Caki2 (cell line): ENCODE measurements at regions not wholly inside any gene's neighbourhood (a gene's known extent, or its start where the extent isn't known, plus 50 kb on each side); places are given as distances from the start of the nearest gene placed in this dataset.

Experiments used
- DNase-seq: peaks from one replicate; pipeline ENCODE4 v3.0.0-alpha.2; 2015; ENCODE audit warnings: low read depth
- in situ Hi-C: cut with HindIII; loops from 2 replicates; pipeline ENCODE4 v1.10.0; 2016; ENCODE audit warnings: low sequenced_read_pairs, low pct_unique_long_range_greater_than_20kb, mixed read lengths

DNA sequence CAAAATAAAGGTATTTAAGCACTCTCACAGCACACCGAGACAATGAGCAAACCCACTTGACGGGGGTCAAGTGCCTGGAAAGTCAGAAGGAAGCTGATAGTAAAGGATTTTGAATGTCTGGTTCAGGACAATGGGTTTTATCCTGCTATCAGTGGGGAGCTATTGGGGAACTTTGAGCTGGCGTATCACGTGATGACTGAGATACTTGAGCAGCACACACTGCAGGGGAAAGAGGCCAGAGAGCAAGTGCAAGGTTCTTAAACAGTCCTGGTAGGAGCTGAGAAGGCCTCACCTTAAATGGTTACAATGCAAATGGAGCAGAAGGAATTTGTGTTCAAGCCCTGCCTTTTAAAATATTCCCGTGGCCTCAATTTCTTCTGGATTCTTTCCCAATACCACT is 225.3 kb downstream of the LACC1 start:
- no peak for DNase-seq
- in situ Hi-C loops: no loop called here

DNA sequence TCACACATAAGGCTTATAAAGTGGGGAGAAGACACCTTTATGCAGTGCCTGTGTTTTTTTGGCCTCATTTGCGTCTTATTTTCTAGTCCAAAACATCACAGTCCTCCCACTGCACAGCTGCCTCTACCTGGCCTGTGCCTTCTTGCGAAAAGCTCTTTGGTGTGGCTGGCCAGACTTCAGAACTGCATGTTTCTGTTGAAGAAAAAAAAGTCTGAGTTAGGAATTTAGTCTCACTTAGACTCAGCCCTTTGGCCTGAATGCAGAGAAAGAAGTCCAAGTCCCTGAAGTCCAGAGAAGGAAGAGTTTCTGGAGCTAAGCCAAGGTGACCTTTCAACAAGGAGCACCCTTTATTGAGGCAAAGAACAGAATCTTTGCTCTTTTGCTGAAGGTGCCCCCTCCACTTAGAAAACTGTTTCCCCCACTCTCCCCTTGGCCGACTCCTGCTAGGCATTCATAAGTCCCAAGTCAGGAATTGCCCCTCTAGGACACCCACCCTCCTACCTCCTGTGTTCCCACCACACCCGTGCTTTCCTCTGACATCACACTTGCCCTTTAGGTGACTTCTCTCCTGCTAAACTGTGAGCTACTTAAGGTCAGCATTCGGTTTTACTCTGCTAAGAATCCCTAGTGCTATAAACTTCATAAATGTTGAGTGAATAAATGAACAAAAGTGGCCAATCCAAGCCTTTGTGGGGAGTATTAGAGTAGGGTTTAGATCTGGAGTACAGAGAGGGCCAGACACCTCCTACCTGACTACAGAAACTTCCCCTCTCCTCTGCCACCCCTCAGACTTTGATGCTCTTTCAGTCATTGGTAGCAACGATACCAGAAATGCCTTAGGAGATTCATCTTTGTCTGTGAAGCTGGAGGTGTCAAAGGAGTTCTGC is 226.8 kb downstream of the LACC1 start:
- in situ Hi-C loops: no loop called here

DNA sequence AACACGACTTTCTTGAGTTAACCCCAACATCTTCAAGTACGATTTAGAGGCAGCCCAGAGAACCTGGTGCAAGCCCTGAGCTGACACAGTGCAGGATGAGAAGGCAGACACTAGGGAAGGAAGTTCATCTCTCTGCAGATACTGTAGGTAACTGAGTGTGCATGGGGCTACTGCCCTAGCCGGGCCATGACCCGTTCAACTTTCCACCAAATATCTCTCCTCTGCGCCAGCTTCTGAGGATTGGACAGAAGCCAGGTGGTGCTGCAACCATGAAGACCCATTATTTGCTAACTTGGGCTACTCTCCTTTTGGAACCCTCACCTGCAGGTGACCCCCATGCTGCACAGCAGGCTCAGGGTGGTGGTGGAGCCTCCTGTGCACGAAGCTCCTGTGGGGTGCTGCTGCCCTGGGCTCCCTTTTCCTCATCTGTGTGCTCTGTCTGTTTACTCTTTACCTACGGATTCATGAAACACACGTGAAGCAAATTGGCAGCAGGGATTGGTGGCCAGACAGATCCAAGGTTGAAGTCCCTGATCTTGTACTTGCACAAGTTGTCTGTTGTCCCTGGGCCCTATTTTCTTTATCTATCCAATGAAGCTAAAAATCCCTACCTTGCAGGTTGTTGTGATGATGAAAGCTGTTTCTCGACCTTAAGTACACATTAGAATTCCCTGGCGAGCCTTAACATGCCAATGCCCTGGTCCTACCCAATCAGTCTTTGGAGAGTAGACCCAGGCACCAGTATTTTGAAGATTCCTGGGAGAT is 227.8 kb downstream of the LACC1 start:
- in situ Hi-C loops: no loop called here
- DNase-seq: no peak

More for the DNA sequence above, 226.8 kb downstream of the LACC1 start:
- DNase-seq: no peak

DNA sequence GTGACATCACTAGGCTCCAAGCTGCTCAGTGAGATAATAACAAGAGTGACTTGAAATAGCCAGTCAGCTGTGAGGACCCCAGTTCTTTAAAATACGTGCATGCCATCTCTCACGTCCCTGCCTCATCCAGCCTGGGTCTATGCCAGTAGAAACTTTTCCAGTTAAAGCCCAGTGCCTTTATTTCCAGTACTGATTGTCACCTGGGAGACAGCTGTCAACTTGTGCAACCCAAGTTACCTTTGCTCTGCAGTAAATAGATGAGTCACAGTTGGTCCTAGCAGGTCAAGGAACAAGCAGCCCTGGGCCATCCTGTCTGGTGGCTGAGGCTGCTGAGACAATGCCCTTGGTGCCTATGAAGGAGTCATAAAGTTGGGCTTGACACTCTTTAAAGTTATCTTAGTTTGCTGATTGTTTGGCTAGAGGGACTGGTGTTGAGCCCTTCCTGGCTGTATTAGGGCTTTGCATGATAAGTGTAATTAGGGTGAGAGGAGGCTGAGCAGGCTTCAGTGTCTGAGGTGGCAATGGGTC is 228.7 kb downstream of the LACC1 start:
- DNase-seq: peak; percentile 77
- in situ Hi-C loops: no loop called here

DNA sequence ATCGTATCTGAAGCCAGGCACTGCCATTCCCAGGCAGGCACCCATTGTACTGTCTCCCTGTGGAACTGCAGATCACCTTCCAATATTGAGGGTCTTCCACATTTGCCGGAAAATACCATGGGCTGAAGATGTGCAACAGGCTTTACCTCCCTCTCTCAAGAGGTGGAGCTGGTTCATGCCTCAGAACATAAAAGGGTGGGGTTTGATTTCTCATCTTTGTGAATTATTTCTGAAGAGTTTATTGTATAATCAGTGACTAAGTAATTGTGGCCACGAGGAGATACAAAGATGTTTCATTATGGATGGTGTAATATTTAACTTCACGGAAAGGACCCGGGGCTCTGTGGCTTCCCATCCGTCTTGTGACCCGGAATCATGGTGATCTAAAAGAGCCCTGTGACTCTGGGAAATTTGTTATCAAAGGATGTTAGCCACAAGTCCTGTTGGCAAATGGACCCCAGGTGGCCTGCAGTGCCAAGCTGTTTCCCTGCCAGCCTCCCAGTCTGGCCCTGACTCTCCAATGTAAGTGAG is 230.5 kb downstream of the LACC1 start:
- peak; percentile 89 for DNase-seq
- in situ Hi-C loops: no loop called here

DNA sequence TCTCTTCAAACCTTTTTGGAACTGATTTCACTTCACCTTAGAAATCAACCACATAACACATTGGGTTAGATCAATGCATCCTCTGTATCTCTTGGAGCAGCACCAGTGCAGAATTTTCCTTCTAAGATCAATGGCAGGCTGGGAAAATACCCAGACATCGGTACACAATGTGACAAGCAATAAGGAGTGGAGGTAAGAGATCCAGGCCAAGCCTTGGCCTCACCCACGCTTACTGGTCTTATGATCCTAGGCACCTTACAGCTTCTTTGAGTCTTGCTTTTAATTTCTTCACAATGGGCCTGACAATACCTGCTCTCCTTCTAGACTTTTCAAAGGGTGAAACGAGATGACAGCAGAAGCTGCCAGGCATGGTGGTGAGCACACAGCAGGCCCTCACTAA is 232.0 kb downstream of the LACC1 start:
- no peak for DNase-seq
- in situ Hi-C loops: no loop called here

DNA sequence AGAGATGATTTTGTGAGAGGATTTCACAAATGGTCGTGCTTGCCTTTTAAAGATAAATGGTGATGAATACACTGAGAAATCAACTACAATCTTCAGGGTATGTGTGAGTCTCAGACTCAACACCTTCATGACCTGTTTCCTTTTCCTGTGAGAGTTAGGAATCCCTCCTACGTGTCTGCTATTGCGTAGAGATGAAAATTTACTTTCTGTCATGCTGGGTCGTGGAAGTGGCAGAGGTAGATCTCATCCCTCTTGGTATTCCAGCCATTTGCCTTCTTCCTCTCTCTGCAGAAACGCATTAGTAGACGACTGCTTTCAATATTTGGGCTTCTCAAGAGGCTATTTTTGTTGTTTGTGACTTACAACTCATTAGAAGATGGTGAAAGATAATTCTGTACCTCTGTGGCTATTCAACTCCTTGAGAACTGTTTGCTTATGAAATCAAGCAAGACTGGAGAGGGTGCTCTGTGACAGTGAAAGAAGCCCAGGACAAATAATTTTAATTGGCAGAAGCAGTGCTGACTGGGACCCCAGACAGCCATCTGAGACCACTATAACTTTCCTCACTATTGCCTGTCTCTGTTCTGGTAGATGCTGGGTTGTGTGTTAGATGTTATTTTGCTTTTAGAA is 233.1 kb downstream of the LACC1 start:
- in situ Hi-C loops: no loop called here
- no peak for DNase-seq

DNA sequence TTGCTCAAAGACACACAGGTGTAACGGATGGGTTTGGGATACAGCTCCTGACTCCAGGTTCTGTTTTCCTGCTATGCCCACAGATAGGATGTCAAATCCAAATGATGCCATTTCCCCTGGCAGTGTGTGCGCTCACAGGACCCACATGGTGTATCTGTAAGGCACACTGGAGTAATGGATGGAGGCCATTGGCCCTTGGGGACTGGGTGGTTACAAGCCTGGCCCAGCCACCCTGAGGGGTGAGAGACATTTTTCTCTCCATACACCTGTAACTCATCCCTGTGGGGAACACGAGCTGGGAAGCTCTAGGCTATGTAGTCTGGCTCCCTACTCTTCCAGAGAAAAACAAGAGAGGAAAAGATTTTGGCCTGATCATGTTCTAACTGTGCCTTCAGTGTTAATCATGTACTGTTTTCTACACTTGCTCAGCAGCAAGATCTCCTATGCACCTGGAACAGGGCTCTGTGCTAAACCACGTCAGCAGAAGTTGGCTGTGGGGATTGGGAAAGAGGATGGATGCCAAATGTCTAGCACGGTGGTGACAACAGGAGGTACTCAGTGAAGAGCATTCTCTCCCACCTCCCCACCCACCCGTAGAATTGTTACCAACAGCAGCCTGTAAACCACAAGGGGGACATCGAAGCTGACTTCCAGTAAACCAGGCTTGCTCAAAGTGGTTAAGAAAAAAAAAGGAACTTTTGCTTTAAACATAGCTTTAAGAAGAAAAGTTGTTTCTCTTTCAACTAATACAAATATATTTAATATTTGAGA is 237.0 kb downstream of the LACC1 start:
- DNase-seq: no peak
- in situ Hi-C loops: no loop called here

DNA sequence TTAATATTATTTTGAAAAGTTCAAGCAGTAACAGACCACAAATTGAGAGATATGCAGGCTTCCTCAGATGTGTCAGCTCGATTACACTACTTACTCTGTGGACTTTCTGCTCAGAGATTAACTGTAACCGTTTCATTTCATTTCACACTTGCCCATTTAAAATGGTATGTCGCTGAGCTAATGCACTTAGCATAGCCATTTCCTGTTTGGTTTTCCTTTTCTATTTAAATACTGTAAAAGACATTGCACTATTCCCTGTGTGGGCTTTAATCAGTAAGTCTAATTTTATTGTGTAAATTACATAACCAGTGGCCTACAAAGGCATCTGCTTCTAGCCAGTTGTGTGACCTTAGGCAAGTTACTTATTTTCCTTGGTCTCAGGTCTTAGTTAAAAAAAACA is 237.6 kb downstream of the LACC1 start:
- DNase-seq: no peak

DNA sequence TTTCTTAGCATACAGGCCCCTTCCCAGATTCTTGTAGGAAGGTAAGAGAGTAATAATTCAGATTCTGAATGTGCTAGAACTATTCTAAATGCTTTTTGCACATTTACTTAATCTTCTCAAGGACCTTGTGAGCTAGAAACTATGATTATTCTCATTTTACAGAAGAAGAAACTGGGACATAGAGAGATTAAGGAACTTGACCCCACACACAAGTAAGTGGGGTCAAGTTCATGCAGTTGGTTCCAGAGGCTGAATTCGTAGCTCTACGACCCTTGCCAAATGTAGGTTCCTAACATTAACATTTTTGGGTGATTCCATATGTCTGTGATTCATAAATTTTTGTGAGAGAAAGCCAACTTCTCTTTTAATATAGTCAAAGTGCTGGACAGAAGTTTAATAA is 238.1 kb downstream of the LACC1 start:
- in situ Hi-C loops: no loop called here
- DNase-seq: no peak

More for the DNA sequence above, 237.6 kb downstream of the LACC1 start:
- in situ Hi-C loops: no loop called here

DNA sequence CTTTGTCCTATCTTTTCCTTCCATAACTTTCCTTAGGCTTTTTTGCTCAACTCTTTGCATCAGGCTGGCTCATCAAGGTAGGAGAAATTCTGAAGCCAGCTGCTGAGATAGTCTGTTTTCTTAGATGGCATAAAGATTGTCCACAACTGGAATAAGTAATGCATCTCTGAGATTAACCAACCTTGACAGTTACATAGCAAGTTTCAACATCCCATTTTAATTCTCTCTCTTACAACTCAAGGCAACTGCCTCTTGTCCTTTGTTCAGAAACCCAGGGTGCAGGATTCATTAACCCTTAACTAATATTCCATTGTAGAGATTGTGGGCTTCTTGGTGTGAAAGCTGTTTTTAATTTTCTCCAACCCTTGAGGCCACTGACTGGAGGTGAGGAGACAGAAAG is 239.2 kb downstream of the LACC1 start:
- in situ Hi-C loops: no loop called here

DNA sequence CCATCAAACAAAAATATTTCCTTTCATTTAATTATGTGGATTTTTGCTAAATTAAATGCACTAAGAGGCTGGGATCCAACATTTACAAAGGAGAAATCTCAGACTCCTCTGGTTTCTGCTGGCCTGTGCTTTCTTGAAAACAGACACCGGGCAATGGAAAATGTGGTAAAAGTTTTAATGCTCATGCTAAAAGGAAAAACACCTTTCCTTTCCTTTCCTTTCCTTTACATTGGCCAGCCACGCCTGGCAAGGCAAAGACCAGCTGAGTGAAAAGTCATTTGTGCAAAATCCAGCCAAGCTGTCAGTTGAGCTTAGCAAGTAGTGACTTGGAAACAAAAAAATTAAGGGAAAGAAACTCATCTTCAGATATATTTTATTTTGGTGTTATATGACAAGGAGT is 240.3 kb downstream of the LACC1 start:
- in situ Hi-C loops: no loop called here
- DNase-seq: no peak

More for the DNA sequence above, 239.2 kb downstream of the LACC1 start:
- no peak for DNase-seq

DNA sequence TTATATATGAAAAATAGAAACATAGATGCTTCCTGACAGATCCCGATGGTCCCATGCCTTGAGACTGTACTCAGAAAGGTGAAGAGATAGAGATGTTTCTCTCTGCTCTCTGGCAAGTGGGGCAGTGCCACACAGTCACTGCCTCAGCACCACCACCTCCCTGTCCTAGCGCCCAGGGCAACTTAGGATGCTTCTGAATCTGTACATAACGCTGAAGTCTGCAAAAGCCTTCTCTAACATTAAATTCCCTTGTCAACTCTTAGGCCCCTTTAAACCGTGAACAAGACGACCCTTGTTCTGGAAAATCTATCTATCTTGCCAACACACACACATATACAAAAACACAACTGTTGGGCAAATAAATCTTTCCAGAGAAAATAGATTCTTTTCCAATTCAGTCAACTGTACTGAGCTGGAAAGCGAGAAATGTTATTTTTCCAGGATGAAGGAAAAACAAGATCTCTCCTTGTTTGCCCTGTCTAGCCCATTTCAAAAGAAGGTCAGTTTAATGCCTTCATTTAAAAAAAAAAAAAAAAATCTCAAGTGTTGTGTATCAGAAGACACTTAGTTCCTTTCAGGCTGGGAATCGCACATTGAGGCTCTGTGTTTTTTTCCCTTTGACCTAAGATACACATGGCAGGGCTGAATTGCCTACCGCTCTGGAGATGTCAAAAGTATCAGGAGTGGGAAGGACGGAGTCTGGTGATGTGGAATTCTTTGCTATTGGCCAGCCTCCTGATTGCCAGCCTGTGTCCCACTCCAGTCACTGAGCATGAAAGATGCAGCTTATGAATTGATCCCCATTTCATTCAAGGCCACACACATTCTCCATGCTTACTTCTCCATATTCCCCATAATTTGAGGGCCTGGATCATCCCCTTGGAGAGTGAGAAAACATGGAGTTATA is 241.4 kb downstream of the LACC1 start:
- DNase-seq: no peak
- in situ Hi-C loops: no loop called here

DNA sequence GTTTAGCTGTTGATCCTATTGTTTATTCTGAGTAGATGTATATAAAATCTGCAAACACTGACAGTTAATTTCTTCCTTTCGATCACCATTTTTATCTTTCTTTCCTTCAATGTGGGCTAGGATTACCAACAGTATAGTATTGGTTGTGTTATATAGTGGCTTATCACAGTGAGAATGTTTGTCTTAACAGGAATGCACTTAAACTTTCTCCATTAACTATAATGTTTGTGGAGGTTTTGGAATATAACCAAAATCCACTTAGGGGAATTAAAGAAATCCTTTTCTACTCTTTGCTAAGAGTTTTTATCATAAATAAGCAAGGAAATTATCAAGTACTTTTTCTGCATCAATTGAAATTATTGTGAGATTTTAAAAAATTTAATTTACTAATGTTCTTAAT is 244.6 kb downstream of the LACC1 start:
- DNase-seq: no peak
- in situ Hi-C loops: no loop called here

DNA sequence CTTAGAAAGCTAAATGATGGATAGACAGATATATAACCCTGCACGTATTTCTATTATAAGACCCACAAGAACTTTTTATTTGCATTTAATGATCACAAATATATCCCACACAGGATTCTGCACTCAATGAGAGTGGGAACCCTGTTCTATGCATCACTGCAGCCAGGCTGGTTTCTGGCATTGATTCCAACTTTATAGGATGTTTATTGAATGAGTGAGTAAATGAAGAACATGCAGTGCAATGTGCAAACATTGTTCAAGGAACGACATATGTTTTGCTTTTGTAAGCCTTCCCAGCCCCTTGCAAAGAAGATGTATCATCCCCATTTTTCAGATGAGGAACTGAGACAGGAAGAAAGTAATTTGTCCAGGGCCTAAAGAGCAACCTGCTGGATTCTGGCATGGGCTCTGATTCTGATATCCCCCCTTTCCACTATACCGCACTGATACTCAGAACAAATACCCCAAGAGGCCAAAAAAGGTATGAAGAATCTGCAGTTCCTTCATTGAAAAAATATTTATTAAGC is 246.3 kb downstream of the LACC1 start:
- in situ Hi-C loops: no loop called here
- DNase-seq: no peak

DNA sequence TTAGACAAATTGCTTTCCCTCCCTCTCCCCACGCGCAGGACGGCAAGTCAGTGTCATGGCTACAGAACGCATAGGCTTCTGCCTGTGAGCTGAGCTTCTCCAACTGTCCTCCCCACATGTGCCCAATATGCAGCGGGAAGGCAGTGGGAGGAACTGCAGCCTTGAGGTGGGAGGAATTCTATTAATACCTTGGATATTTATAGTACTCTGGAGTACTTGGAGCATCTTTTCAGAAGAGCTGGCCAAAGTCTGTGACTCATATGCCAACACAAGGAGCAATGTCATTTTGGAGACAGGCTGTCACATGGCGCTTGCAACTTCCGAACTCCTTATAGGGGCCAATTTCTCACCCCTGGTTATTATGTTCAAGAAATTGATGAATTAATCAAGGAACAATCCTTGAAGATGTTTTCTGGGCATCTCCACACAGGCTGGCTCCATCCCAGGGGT is 245.0 kb upstream of the SERP2 start:
- in situ Hi-C loops: no loop called here
- DNase-seq: no peak

DNA sequence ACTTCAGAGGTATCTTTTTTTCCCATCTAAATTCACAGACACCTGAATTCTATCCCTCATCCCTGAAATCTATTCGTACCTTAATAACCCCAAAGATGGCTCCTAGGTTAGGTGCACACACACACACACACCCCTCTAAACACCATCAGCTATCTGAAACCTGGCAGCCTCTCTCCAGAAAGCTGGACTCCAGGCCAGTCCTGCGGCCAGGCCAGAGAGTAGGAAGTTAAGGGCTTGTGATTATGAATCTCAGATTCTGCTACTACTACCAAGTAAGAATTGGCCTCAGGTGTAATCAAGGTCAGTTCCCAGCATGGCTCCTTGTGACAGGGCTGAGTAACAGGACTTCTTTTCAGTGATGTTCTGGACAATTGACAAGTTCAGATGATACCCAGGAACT is 244.2 kb upstream of the SERP2 start:
- DNase-seq: no peak
- in situ Hi-C loops: no loop called here
